ENCODE measurements at regions not wholly inside any gene's neighbourhood (a gene's known extent, or its start where the extent isn't known, plus 50 kb on each side); places are given as distances from the start of the nearest gene placed in this dataset.
A peak's percentile ranks its signal among the peaks of the same experiment; 100 is the strongest.
"Not testable (repeated sequence)": the region's sequence is repeated elsewhere in the genome, so short reads cannot be mapped to it uniquely, and the experiment has no call there.

DNA sequence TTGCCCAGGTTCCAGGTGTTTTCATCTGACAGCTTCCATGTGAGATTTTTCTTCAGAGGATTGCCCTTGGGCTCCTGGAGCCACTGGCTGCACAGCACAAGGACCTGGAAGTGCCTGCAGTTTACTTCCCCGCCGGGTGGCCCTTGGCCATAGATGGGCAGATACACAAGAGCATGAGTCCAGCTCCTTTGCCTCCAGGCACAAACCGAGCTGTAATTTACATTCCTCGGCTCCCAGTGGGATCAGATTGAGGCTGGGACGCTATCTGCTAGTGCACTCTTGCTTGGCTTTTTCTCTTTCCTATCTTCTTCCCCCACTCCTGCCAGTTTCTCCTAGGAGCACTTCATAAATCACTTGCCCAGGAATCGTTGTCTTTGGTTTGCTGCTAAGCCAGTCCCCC, 85.4 kb upstream of the RALY start:
- no peak for DNase-seq (ENCODE audit: low spot score)

DNA sequence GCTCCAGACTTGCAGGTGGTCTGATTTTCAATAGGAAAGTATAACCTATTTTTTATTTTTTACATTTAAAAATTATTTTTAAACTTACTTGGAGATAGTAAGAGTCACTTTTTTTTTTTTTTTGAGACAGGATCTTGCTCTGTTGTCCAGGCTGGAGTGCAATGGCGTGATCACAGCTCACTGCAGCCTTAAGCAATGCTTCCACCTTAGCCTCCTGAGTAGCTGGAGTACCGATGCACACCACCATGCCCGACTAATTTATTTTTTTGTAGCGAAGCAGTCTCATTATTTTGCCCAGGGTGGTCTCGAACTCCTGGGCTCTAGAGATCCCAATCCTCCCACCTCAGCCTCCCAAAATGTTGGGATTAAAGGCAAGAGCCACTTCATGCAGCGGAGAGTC, 84.8 kb upstream of the RALY start:
- no peak for DNase-seq (ENCODE audit: low spot score)

DNA sequence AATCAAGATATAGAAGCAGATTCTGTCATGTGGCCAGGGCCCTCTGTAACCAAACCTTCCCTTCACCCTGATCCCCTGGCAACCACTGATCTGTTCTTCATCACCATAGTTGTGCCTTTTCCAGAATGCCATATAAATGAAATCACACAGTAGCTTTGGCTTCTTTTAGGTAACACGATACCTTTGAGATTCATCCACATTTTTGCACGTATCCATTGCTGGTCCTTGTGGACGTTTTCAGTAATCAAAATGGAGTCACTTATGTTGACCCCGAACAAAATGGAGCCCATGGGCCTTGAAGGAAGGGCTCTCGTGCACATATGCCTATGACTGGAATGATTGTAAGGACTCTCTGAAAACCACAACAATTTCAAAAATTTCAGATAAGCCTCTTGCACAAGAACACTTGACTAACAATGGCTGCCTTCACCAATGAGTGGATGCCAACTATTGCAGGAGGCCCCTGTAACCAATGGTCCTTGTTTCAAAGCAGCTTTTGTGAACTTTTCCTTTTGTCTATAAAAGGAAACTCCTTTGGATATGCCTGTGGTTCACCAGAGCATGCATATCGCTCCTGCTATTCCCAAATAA, 84.3 kb upstream of the RALY start:
- DNase-seq (ENCODE audit: low spot score) = peak; percentile 79

DNA sequence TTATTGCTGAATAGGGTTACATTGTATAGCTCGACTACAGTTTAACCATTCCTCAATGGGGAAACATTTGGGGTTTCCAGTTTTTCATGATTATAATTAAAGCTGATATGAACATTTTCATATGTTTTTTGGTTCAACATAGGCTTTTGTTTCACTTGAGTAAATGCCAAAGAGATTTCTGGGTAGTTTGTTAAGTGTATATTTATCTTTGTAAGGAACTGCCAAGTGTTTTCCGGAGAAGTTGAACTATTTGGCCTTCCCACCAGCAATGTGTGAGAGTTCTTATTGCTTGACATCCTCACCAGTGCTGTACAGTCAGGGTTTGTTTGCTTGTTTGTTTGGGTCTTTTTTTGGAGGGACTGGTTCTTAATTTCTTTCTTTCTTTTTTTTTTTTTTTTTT, 83.7 kb upstream of the RALY start:
- no peak for DNase-seq (ENCODE audit: low spot score)

DNA sequence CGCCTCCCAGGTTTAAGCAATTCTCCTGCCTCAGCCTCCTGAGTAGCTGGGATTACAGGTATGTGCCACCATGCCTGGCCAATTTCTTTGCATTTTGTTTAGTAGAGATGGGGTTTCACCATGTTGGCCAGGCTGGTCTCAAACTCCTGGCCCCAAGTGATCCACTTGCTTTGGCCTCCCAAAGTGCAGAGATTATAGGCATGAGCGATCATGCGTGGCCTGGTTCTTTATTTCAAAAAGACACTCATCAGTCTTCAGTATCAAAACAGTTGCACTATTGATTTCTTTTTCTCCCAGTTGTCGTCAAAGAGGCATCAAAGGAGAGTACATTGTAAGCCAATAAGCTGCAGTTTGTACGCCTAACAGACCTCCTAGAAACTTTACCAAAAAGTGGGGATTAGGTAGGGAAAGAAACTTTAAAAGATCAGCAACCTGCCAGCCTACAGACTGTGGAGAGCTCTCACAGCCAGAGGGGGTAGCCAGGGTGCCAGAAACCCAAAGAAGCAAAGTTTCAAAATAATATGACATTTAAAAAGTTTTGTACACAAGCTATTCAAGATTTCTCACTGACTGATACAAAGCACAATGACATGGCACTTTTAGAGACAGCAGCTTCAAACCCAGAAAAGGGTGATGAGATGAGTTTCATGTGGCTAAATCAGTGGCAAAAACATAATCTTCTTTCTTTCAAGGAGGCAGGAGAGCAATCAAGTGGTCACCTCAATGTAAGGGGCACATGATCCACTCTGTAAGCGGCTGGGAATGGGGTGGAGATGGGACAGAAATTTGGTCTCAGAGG, 83.0 kb upstream of the RALY start:
- no peak for DNase-seq (ENCODE audit: low spot score)

DNA sequence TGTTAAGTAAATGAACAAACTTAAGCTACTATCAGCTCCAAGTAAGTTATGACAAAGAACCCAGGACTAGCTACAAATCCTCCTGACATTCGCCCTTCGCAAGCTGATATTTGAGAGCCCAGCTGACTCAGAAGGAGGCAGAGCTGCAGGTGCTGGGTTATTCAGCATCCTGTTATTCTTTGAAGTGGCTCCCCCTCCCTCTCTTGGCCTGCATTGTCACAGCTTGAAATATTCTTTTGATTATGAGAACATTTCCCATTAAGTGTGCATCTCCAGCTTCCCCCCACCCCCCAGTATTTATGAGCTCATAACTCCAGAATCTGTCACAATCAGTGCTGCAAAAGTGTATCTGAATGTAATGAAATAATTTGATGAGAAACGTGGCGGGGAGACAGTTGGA, 78.8 kb upstream of the RALY start:
- DNase-seq (ENCODE audit: low spot score) = no peak

DNA sequence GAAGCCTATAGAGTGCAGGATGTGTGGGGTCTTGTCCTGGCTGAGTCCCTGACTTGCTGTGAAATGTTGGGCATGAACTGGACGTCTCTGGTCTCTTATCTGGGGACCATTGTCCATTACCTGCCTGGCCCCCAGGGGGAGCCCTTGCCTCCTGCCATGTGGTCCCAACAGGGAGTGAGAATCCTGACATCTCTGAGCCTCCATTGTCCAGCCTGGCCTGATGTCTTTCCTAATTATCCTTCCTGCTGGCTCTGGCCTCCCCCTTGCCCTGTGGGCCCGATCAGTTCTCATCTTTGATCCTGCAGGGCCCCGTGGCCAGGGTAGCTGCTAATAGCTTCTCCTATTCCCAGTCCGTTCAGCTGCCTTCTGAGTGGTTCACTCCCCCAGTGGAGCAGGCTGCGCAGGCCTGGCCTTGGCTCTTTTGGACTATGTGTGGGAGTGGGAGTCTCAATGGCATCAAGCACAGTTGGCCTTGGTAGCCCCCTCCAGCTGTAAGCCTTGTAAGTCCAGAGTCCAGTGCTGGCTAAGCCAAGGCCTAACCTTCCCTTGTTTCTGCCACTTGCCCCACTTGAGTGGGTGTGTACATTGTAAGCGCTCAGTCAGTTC, 77.9 kb upstream of the RALY start:
- DNase-seq (ENCODE audit: low spot score) = peak; percentile 75

DNA sequence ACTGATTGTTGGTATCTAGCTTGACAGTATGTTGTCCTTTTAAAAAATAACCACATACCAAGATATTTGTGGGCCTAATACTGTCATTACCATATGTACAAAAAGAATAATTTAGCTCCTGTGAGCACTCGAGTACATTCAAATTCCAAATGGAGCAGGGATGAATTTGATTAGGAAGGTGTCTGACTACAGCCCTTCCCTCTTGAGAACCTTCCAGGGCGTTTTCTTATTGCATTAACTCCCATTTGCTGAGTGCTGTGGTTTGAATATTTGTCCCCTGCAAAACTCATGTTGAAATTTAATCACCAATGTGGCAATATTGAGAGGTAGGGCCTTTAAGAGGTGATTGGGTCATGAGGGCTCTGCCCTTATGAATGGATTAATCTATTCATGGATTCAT, 76.9 kb upstream of the RALY start:
- no peak for DNase-seq (ENCODE audit: low spot score)

DNA sequence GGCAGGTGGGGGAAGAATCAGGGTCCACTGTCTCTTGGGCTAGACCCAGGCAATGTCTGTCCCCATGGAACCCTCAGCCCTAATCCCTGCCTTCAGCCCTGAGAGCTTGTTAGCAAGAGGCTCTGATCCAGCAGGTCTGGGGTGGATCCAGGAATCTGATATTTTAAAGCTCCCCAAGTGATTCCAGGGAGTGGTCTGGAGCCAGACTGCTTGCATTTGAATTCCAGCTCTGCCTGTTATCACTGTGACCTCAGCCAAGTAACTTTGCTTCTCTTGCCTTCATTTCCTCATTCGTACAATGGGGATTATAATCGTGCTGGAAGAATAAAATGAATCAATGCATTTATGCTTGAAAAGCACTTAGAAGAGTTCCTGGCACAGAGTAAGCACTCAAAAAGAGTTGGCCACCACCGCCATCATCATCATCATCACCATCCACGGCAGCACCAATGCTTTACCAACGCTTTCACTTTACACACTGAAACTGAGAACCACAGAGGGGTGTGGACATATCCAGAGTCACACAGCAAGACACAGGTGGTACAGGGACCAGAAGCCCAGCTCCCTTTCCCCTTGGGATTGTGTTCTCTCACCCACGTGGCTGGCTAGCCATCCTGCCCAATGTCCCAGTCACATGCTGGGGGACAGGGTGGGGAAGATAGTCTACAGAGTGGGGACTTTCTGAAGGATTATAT, 75.7 kb upstream of the RALY start:
- DNase-seq (ENCODE audit: low spot score) = no peak

DNA sequence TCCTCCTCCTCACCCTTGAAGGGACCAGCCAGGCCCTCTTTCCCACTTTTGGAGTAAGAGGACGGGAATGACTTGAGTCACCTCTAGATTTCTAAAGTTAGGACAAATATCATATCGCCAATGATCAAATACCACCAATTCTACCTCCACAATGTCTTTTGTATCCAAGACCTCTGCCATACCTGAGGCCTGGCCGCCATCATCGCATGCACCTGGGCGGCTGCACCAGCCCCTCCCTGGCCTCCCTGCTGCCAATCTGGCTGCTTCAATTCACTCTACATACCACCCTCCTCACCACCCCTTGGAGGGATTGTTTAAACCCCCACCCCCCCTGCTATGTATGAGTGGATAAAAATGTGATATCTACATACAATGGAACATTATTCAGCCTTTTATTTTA, 75.0 kb upstream of the RALY start:
- DNase-seq (ENCODE audit: low spot score) = no peak

DNA sequence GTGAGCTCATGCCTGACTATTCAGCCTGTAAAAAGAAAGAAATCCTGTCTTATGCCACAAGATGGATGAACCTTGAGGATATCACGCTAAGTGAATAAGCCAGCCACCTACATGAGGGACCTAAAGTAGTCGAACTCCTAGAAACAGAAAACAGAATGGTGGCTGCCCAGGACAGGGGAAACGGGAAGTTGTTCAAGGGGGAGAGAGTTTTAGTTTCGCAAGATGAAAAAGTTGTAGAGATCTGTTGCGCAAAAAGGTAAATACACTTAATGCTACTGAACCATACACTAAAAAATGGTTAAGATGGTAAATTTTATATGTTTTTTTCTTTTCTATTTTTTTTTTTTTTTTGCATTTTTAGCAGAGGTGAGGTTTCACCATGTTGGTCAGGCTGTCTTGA, 74.1 kb upstream of the RALY start:
- no peak for DNase-seq (ENCODE audit: low spot score)

DNA sequence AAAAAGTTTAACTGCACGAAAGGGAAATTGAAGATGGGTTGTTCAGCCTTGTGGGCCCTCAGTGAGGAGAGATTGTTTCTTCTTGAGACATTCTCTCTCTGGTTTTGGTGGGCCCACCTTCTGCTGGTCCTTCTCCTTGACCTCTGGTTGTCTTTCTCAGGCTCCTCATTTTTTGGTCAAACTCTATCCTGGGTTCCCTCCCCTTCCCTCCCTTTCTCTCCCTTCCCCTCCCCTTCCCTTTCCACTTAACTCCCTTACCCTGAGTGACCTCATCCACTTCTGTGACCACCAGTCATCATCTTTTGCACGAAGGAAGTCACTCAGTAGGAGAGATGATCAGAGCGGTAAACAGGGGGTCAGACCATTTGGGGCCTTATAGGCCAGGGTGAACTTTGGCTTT, 71.5 kb upstream of the RALY start:
- DNase-seq (ENCODE audit: low spot score) = no peak

DNA sequence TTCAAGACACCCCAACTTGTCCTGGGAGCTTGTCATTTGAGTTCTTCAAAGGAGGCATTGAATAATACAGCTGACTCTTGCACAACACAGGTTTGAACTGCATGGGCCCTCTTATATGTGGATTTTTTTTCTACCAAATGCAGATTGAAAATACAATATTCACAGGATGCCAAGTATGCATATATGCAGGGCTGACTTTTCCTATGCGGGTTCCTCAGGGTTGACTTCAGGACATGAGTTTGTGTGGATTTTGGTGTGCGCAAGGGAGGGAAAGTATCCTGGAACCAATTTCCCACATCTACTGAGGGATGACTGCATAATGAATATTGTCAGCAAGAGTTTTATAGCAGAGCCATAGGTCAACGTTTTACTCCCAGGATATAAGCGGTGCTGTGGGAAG, 70.0 kb upstream of the RALY start:
- DNase-seq (ENCODE audit: low spot score) = no peak

DNA sequence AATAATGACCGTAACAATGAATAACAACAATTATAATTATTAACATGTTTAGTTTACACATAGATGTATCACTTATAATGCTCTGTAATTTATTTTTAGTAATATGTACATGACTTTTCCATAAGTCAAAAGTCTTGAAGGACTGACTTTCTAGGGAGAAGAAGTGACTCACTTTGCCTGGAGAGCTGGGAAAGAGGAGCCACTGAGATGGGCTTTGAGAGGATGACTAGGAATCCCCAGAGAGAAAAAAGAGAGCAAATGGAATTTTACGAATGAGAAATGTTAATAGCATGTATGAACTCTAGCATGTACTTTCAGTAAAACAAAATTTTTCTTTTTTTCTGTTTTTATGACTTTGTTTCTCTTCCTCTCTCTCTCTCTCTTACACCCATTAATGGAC, 67.8 kb upstream of the RALY start:
- DNase-seq (ENCODE audit: low spot score) = no peak

DNA sequence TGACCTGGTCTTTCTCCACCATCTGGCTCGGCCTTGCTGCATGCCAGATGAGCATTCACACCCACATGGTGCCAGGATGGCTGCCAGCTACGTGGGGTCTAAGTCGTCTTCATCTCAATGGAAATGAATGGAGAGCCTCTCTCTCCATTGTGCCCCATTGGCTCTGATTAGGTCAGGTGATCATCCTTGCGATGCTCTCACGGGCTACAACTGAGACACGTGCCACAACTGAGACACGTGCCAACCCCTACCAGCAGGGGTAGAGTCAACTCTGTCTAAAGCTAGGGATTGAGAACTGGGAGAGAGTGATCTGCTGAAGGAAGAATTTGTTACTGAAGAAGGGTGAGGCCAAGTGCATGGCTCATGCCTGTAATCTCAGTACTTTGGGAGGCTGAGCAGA, 67.3 kb upstream of the RALY start:
- no peak for DNase-seq (ENCODE audit: low spot score)

DNA sequence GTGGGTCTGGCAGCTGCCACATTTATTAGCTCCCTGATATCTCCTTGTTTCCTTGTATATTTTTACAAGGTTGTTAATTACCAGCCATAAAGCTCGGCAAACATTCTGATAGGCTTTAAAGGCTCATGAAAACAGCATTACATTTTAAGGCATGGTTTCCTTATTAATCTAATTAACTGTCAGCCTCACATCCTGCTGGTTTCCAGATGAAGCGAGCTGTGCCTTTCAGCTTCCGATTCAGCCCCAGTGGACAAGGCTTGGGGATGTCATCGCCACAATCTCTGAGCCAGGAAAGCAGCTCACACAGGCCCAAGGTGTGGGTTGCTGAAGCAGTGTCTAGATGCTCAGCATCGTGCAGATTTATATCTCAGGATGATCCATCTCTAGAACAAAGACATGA, 66.0 kb upstream of the RALY start:
- DNase-seq (ENCODE audit: low spot score) = no peak

DNA sequence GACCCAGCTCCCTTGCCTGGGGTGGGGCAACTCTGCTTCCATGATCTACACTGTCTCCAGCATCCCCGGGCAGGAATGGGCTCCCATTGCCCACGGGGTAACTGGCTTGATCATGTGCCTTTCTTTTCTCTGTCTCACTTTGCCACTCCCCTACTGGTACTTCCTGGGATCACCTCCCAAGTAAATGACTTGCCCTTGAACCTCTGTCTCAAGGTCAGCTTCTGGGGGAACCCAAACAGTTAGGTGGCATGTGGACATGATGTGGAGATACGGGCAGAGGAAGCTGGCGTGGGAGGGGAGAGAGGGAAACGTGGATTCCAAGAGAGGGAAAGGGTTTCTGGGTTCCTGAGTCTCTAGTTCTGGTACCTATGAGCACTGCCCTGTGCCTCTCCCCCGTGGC, 63.8 kb upstream of the RALY start:
- DNase-seq (ENCODE audit: low spot score) = no peak

DNA sequence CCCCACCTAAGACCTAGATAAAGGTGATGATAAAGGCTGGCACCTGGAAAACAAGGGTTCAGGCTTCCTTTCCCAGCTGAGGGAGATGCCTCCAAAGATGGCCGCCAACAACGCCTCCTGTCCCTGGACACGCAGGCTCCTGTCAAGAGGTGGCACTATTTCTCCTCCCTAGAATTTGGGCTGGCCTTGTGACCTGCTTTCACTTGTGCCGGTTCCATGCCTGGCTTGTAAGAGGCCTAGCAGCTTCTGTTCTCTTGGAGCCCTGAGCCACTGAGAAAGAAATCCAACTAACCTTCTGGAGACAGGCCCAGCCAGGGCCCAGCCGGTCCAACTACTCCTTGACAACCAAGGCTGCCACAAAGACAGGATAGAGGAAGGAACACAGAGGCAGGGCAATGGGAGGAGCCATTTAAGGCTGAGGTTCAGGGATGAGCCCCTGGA, 60.2 kb upstream of the RALY start:
- DNase-seq (ENCODE audit: low spot score) = no peak

DNA sequence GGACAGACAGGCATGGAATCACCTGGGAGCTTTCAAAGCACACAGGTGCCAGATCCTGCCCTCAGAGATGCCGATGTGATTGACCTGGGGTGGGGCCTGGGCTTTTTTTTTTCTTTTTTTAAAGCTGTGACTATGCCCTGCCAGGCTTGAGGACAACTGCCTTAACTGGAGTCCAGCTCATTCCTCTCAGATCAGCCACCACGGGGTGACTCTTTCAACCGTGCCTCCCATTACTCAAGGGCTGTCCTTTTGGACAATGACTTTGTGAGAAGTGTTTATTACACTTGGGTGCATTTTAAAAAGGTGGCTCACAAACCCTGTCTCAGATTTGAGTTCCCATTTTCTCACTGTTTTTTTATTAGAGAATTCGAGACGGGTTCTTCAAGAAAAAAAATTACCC, 57.1 kb upstream of the RALY start:
- DNase-seq (ENCODE audit: low spot score) = no peak

DNA sequence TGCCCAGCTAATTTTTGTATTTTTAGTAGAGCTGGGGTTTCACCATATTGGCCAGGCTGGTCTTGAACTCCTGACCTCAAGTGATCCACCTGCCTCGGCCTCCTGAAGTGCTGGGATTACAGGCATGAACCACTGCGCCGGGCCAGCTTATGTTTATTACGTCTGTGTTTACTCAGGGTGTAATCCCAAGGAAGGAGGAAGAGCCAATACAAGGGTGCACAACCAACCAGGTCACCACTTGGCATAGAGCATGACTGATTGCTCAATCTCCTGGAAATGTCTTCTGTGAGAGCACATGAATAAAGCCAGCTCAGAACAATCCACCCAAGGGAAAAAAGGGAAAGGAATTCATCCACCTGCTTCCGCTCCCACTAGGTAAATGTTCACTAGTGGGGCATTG, 54.7 kb upstream of the RALY start:
- DNase-seq (ENCODE audit: low spot score) = not testable (repeated sequence)

DNA sequence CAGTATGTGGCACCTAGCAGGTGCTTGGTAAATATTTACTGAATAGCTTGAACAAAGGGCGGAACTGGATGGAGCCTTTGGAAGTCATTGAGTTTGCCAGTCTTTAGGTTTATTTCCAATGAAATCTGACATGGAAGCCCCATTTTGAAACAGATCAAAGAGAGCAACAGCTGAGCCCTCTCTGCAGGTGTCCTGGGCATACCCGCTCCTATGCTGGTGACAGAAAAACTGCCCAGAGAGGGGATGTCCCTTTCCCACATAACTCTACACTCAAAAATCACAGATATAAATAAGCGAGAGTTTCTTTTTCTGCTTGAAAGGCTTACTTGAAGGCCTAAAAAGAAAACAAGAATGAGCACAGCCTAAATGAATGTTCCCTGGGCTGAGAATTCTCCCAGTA, 53.0 kb upstream of the RALY start:
- DNase-seq (ENCODE audit: low spot score) = no peak

Data from HuH-7 (cell line).